Psoas muscle (tissue), 7 donors: ENCODE measurements at regions not wholly inside any gene's neighbourhood (a gene's known extent, or its start where the extent isn't known, plus 50 kb on each side); places are given as distances from the start of the nearest gene placed in this dataset.

Source experiments
- ATAC-seq, 4 donors: fragments of 200-7000 bp; cut with Tn5 transposase; one replicate each; pipeline ENCODE4 v1.9.1; 2020; ENCODE audit warnings: moderate library complexity in 3 of 4, mild to moderate bottlenecking in 2 of 4
- DNase-seq, 2 donors: peaks; one replicate each; pipeline ENCODE4 v3.0.0-alpha.2; 2020
- H3K27ac ChIP-seq: fragments of 200-600 bp; one replicate; pipeline ENCODE4 v1.8.0; 2022
- H3K27me3 ChIP-seq, 3 donors: fragments of 200-600 bp in 1 of 3; one replicate each; pipeline versions ENCODE4 v1.6.1 to v1.8.0; 2013 to 2022; ENCODE audit warnings: low read length in 2 of 3, mild to moderate bottlenecking in 2 of 3, moderate library complexity in 1 of 3; ENCODE audit not compliant: insufficient read depth in 3 of 3
- H3K36me3 ChIP-seq, 2 donors: fragments of 200-600 bp in 1 of 2; one replicate each; pipeline versions ENCODE4 v1.6.1 to v1.8.0; 2013 to 2022; ENCODE audit warnings: low read depth in 1 of 2, mild to moderate bottlenecking in 1 of 2, moderate library complexity in 1 of 2; ENCODE audit not compliant: insufficient read depth in 1 of 2
- H3K4me1 ChIP-seq: fragments of 200-600 bp; one replicate; pipeline ENCODE4 v1.8.0; 2022
- H3K4me3 ChIP-seq: fragments of 200-600 bp; one replicate; pipeline ENCODE4 v1.8.0; 2022; ENCODE audit warnings: mild to moderate bottlenecking
- H3K9me3 ChIP-seq: fragments of 200-600 bp; one replicate; pipeline ENCODE4 v1.8.0; 2022
- WGBS, 3 donors: extraction: QIAGEN DNeasy Blood & Tissue Kit; methylation state at CpG; one replicate each; pipeline versions ENCODE4 v1.1.6 to v1.1.7; 2013; 5-methylcytosine and 5-hydroxymethylcytosine counted together
- intact Hi-C, 2 donors: fragments of 100-400 bp; cut with DNase I; formaldehyde crosslinking; loops; one replicate each; pipeline versions ENCODE4 v1.11.0 to v1.14.2; 2022
- TF ChIP-seq, protein P1 (sequence below): fragments of 200-600 bp; IDR thresholded peaks from one replicate; pipeline ENCODE4 v1.8.0; 2022; ENCODE audit warnings: antibody characterized with exemption
- donor health status: healthy with polysubstance abuse.
- donor health status: DM: no; HTN: no; CAD: no; lungs with moderate emphysema.
- donor health status: Bipolar disorder and iron deficiency.
- donor health status: healthy.
- donor health status: DM: yes; HTN: yes; CAD: no.
- donor health status: DM: no; HTN: no; CAD: no.
- donor health status: DM: yes; HTN: yes; CAD: no.

DNA sequence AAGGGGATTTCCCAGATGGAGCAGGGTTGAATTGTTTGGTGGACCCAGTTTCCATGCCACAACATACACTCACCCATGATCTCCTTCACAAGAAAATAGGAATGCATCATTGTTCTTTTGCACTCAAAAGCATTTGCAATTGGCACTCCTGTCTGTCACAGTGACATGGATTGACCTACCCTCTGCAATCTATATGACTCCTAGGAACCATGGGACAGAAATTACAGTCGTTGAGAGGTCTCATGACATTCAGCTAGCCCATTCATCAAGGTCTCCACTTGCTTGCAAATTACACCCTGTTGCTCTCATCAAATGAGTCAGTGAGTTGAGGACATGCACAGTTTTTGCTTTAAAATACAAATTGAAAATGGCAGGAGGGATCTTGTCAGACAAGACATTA is 448.5 kb downstream of the LPIN1 start:
- ATAC-seq (no peak), DNase-seq (no peak)
- H3K4me1 ChIP-seq: no peaks in the 10 kb centered on the region
- intact Hi-C loops: no loop called here
- WGBS, 3 donors: 67 to 78% (median 78%) methylated on average over 1 of the region's 1 CpG
- no peak overlapping the region for H3K27ac ChIP-seq
- H3K27me3 ChIP-seq: no peaks in the 10 kb centered on the region
- no peaks in the 10 kb centered on the region for H3K36me3 ChIP-seq
- TF ChIP-seq, protein P1, sequence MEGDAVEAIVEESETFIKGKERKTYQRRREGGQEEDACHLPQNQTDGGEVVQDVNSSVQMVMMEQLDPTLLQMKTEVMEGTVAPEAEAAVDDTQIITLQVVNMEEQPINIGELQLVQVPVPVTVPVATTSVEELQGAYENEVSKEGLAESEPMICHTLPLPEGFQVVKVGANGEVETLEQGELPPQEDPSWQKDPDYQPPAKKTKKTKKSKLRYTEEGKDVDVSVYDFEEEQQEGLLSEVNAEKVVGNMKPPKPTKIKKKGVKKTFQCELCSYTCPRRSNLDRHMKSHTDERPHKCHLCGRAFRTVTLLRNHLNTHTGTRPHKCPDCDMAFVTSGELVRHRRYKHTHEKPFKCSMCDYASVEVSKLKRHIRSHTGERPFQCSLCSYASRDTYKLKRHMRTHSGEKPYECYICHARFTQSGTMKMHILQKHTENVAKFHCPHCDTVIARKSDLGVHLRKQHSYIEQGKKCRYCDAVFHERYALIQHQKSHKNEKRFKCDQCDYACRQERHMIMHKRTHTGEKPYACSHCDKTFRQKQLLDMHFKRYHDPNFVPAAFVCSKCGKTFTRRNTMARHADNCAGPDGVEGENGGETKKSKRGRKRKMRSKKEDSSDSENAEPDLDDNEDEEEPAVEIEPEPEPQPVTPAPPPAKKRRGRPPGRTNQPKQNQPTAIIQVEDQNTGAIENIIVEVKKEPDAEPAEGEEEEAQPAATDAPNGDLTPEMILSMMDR: no peak
- H3K4me3 ChIP-seq: no peak overlapping the region
- H3K9me3 ChIP-seq: peaks cover 7% of the 10 kb centered on the region

DNA sequence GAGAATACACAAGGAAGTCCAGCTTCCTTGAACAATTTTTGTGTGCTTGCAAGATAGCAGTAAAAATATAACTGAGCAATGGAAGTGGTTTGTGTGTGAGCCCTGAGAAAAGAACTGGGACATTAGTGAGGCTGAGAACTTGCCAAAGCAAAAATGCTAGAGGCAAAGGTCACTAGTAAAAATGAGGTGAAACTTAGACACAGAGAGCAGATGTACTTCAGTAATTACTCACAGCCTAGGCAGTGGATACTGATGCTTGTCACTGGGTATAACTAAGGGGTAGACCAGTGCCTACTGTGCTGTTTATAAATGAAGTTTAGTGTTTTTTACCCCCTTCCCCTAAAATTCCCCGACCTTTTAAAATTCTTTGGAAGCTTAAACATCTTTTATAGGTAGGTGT is 450.1 kb downstream of the LPIN1 start:
- no peak for ATAC-seq
- no peak overlapping the region for H3K27ac ChIP-seq
- DNase-seq: no peak
- H3K27me3 ChIP-seq: no peaks in the 10 kb centered on the region
- no peaks in the 10 kb centered on the region for H3K4me1 ChIP-seq
- H3K9me3 ChIP-seq: peaks cover 7% of the 10 kb centered on the region
- TF ChIP-seq, protein P1: no peak
- no peaks in the 10 kb centered on the region for H3K36me3 ChIP-seq
- intact Hi-C loops: no loop called here
- 83 to 92% (median 85%) methylated on average over 1 of the region's 1 CpG for WGBS, 3 donors
- H3K4me3 ChIP-seq: no peak overlapping the region

DNA sequence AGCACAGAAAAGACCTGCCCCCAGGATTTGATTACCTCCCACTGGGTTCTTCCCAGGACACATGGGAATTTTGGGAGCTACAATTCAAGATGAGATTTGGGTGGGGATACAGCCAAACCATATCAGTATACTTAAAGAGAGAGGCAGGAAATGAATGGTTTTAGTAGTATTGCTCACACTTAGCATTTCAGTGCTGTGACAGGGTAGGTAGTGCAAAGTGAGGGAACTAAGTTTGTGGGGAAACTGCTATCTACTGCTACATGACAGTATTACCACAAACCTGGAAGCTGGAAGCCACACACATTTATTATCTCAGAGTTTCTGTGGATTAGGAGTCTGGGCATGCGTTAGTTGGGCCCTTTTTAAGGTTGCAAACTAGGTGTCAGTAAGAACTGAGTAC is 450.7 kb downstream of the LPIN1 start:
- Histone ChIP-seq H3K27me3 (no peaks in the 10 kb centered on the region), H3K4me1 (no peaks in the 10 kb centered on the region), H3K27ac (no peak overlapping the region), H3K4me3 (no peak overlapping the region), H3K36me3 (no peaks in the 10 kb centered on the region), H3K9me3 (peaks cover 7% of the 10 kb centered on the region)
- TF ChIP-seq, protein P1: no peak
- intact Hi-C loops: no loop called here
- no peak for ATAC-seq
- 95 to 100% (median 100%) methylated on average over 1 of the region's 1 CpG for WGBS, 3 donors
- DNase-seq: no peak

- 19 to 30% (median 21%) methylated on average over 8 of the region's 8 CpGs for WGBS, 3 donors
- Histone ChIP-seq H3K27me3 (no peaks in the 10 kb centered on the region), H3K9me3 (peaks cover 7% of the 10 kb centered on the region), H3K36me3 (no peaks in the 10 kb centered on the region), H3K27ac (no peak overlapping the region), H3K4me3 (no peak overlapping the region), H3K4me1 (no peaks in the 10 kb centered on the region)
- DNase-seq (no peak), ATAC-seq (no peak)
- intact Hi-C loops: no loop called here
- TF ChIP-seq, protein P1: no peak
Measured at GRCh38 chr2:12199491-12200211, 453.2 kb downstream of the LPIN1 start.

GRCh38 chr2:12201369-12201768 is 454.9 kb downstream of the LPIN1 start:
- DNase-seq (no peak), ATAC-seq (no peak)
- intact Hi-C loops: no loop called here
- no peaks in the 10 kb centered on the region for H3K36me3 ChIP-seq
- H3K4me1 ChIP-seq: no peaks in the 10 kb centered on the region
- H3K27ac ChIP-seq: no peak overlapping the region
- TF ChIP-seq, protein P1: no peak
- H3K9me3 ChIP-seq: peaks cover 7% of the 10 kb centered on the region
- 67 to 75% (median 71%) methylated on average over 6 of the region's 6 CpGs for WGBS, 3 donors
- H3K27me3 ChIP-seq: no peaks in the 10 kb centered on the region
- H3K4me3 ChIP-seq: no peak overlapping the region
